ENCODE measurements at regions not wholly inside any gene's neighbourhood (a gene's known extent, or its start where the extent isn't known, plus 50 kb on each side); places are given as distances from the start of the nearest gene placed in this dataset.

- TF ChIP-seq EZH2 (optimal IDR thresholded peaks at IDR 0.05; ENCODE audit: low read depth, low read length) (no peak), CTCF (IDR thresholded peaks at IDR 0.05; ENCODE audit: low read length) (no peak), EZH2phosphoT487 (IDR thresholded peaks at IDR 0.05; ENCODE audit: low read length) (no peak)
Observed at GRCh38 chr2:45316576-45317338, 294.3 kb downstream of the SRBD1 start.
